Neural cell (in vitro differentiated cells): ENCODE measurements at regions not wholly inside any gene's neighbourhood (a gene's known extent, or its start where the extent isn't known, plus 50 kb on each side); places are given as distances from the start of the nearest gene placed in this dataset.

Experiments
- EZH2 ChIP-seq: fragments of 200-600, 300-800 bp; shearing (Covaris generic), sonication (generic); IDR thresholded peaks from 2 replicates; pipeline ENCODE4 v1.6.1; 2014; ENCODE audit warnings: antibody characterized with exemption, low read length, borderline replicate concordance, mild to moderate bottlenecking; ENCODE audit not compliant: insufficient read depth, poor library complexity, severe bottlenecking
- MXI1 ChIP-seq: fragments of 450-650 bp; conservative IDR thresholded peaks from 2 replicates; pipeline ENCODE4 v1.6.1; 2014; ENCODE audit warnings: antibody characterized with exemption, mild to moderate bottlenecking; ENCODE audit not compliant: poor library complexity, severe bottlenecking
- POLR2AphosphoS5 ChIP-seq: IDR thresholded peaks from 2 replicates; pipeline ENCODE4 v1.6.1; 2012
- TF ChIP-seq, protein P1 (sequence below): fragments of 450-650 bp; IDR thresholded peaks from 2 replicates; pipeline ENCODE4 v1.5.1; 2014; ENCODE audit warnings: antibody characterized with exemption, mild to moderate bottlenecking, moderate library complexity; ENCODE audit not compliant: poor library complexity, severe bottlenecking
- TF ChIP-seq, protein P2 (sequence below): IDR thresholded peaks from 2 replicates; pipeline ENCODE4 v1.6.1; 2012; ENCODE audit warnings: borderline replicate concordance

DNA sequence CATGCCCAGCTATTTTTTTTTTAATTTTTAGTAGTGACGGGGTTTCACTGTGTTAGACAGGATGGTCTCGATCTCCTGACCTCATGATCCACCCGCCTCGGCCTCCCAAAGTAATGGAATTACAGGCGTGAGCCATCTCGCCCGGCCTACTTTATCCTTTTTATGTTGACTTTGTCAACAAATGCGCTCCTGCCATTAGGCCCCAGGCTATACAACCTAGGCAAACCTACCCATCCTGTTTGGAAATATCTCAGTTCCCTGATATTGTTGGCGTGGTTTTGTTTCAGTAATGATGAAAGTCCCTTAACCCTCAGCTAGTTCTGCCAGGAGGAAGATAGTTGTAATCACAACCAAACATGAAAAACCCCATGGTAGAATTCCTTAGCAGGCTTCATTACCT is 249.4 kb upstream of the SOX11 start:
- no peak for TF ChIP-seq EZH2
- TF ChIP-seq, protein P1, sequence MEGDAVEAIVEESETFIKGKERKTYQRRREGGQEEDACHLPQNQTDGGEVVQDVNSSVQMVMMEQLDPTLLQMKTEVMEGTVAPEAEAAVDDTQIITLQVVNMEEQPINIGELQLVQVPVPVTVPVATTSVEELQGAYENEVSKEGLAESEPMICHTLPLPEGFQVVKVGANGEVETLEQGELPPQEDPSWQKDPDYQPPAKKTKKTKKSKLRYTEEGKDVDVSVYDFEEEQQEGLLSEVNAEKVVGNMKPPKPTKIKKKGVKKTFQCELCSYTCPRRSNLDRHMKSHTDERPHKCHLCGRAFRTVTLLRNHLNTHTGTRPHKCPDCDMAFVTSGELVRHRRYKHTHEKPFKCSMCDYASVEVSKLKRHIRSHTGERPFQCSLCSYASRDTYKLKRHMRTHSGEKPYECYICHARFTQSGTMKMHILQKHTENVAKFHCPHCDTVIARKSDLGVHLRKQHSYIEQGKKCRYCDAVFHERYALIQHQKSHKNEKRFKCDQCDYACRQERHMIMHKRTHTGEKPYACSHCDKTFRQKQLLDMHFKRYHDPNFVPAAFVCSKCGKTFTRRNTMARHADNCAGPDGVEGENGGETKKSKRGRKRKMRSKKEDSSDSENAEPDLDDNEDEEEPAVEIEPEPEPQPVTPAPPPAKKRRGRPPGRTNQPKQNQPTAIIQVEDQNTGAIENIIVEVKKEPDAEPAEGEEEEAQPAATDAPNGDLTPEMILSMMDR = no peak
- no peak for TF ChIP-seq MXI1
- no peak for TF ChIP-seq POLR2AphosphoS5
- TF ChIP-seq, protein P2, sequence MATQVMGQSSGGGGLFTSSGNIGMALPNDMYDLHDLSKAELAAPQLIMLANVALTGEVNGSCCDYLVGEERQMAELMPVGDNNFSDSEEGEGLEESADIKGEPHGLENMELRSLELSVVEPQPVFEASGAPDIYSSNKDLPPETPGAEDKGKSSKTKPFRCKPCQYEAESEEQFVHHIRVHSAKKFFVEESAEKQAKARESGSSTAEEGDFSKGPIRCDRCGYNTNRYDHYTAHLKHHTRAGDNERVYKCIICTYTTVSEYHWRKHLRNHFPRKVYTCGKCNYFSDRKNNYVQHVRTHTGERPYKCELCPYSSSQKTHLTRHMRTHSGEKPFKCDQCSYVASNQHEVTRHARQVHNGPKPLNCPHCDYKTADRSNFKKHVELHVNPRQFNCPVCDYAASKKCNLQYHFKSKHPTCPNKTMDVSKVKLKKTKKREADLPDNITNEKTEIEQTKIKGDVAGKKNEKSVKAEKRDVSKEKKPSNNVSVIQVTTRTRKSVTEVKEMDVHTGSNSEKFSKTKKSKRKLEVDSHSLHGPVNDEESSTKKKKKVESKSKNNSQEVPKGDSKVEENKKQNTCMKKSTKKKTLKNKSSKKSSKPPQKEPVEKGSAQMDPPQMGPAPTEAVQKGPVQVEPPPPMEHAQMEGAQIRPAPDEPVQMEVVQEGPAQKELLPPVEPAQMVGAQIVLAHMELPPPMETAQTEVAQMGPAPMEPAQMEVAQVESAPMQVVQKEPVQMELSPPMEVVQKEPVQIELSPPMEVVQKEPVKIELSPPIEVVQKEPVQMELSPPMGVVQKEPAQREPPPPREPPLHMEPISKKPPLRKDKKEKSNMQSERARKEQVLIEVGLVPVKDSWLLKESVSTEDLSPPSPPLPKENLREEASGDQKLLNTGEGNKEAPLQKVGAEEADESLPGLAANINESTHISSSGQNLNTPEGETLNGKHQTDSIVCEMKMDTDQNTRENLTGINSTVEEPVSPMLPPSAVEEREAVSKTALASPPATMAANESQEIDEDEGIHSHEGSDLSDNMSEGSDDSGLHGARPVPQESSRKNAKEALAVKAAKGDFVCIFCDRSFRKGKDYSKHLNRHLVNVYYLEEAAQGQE = no peak
